Endodermal cell (in vitro differentiated cells): ENCODE measurements at regions not wholly inside any gene's neighbourhood (a gene's known extent, or its start where the extent isn't known, plus 50 kb on each side); places are given as distances from the start of the nearest gene placed in this dataset.

Experiments used
- DNase-seq: peaks from one replicate; pipeline ENCODE4 v3.0.0-alpha.2; 2017
- H3K27ac ChIP-seq: 2 replicates; pipeline ENCODE4 v1.5.1; 2013; ENCODE audit warnings: mild to moderate bottlenecking, low read depth, low read length, moderate library complexity
- H3K27me3 ChIP-seq: 2 replicates; pipeline ENCODE4 v1.6.1; 2013; ENCODE audit warnings: mild to moderate bottlenecking, low read length, moderate library complexity; ENCODE audit not compliant: insufficient read depth, control insufficient read depth, poor library complexity, severe bottlenecking
- H3K36me3 ChIP-seq: 2 replicates; pipeline ENCODE4 v1.7.0; 2013; ENCODE audit warnings: mild to moderate bottlenecking, low read length, moderate library complexity; ENCODE audit not compliant: control insufficient read depth, insufficient read depth
- H3K4me1 ChIP-seq: one replicate; pipeline ENCODE4 v1.7.0; 2013; ENCODE audit warnings: low read length; ENCODE audit not compliant: control insufficient read depth, insufficient read depth
- H3K4me3 ChIP-seq: 2 replicates; pipeline ENCODE4 v1.5.1; 2013; ENCODE audit warnings: mild to moderate bottlenecking, low read length, moderate library complexity
- H3K9ac ChIP-seq: 2 replicates; pipeline ENCODE4 v1.6.1; 2013; ENCODE audit warnings: mild to moderate bottlenecking, low read length, moderate library complexity; ENCODE audit not compliant: poor library complexity, severe bottlenecking; ENCODE audit errors: extremely low read depth
- H3K9me3 ChIP-seq: 2 replicates; pipeline ENCODE4 v1.6.1; 2013; ENCODE audit warnings: mild to moderate bottlenecking, low read length, moderate library complexity; ENCODE audit not compliant: control insufficient read depth
- H3K27ac Mint-ChIP-seq: 2 replicates; pipeline ENCODE4 v1.8.0; 2020; ENCODE audit warnings: mixed read lengths
- H3K27me3 Mint-ChIP-seq: 2 replicates; pipeline ENCODE4 v1.8.0; 2021; ENCODE audit warnings: mild to moderate bottlenecking, mixed read lengths; ENCODE audit not compliant: insufficient read depth
- H3K36me3 Mint-ChIP-seq: 2 replicates; pipeline ENCODE4 v1.8.0; 2020; ENCODE audit warnings: low read depth, mixed read lengths
- H3K4me1 Mint-ChIP-seq: 2 replicates; pipeline ENCODE4 v1.8.0; 2020; ENCODE audit warnings: mixed read lengths
- H3K4me3 Mint-ChIP-seq: 2 replicates; pipeline ENCODE4 v1.8.0; 2020; ENCODE audit warnings: mild to moderate bottlenecking, moderate library complexity, mixed read lengths
- H3K9me3 Mint-ChIP-seq: 2 replicates; pipeline ENCODE4 v1.8.0; 2020; ENCODE audit warnings: mild to moderate bottlenecking, mixed read lengths
- WGBS, 2 experiments: methylation state at CpG; one replicate each; pipeline versions ENCODE4 v1.1.5 to v1.1.7; 2013; ENCODE audit warnings: missing lambda C conversion rate in 2 of 2, mixed read lengths in 1 of 2; ENCODE audit not compliant: insufficient coverage in 1 of 2, insufficient read length in 1 of 2; 5-methylcytosine and 5-hydroxymethylcytosine counted together
- TF ChIP-seq, protein P1 (sequence below): fragments of 200-600 bp; sonication (generic); conservative IDR thresholded peaks from 2 replicates; pipeline ENCODE4 v1.5.0; 2021; ENCODE audit warnings: antibody characterized with exemption, mild to moderate bottlenecking

DNA sequence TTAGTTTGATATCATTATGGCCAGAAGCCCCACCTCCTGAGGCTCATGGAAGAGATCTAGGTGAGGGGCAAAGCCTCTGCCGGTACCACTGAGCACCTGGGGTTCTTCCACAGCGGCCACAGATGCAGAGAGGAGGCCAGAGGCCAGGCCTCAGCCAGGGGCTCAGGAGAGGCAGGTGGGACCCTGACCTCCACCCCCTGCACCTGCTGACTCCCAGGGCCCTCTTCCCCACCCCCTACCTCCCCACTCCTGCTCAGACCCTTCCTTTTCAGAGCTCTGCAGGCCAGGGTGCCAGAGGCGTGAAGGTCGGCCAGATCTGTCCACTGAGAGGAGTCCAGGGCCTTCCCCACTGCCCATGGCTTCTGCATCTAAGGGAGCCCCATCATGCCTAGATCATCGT is 178.7 kb upstream of the PPP2R2D start:
- WGBS, 2 experiments = 95% methylated on average over 5 of the region's 5 CpGs; no CpG with 5 or more reads in 1 of the 2 experiments
- TF ChIP-seq, protein P1, sequence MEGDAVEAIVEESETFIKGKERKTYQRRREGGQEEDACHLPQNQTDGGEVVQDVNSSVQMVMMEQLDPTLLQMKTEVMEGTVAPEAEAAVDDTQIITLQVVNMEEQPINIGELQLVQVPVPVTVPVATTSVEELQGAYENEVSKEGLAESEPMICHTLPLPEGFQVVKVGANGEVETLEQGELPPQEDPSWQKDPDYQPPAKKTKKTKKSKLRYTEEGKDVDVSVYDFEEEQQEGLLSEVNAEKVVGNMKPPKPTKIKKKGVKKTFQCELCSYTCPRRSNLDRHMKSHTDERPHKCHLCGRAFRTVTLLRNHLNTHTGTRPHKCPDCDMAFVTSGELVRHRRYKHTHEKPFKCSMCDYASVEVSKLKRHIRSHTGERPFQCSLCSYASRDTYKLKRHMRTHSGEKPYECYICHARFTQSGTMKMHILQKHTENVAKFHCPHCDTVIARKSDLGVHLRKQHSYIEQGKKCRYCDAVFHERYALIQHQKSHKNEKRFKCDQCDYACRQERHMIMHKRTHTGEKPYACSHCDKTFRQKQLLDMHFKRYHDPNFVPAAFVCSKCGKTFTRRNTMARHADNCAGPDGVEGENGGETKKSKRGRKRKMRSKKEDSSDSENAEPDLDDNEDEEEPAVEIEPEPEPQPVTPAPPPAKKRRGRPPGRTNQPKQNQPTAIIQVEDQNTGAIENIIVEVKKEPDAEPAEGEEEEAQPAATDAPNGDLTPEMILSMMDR = no peak
- no peak overlapping the region for H3K4me3 ChIP-seq
- Mint-ChIP-seq H3K9me3 (no peaks in the 10 kb centered on the region), H3K4me1 (peaks cover 10% of the 10 kb centered on the region), H3K27ac (no peak overlapping the region), H3K4me3 (no peak overlapping the region), H3K36me3 (no peaks in the 10 kb centered on the region), H3K27me3 (peaks cover 6% of the 10 kb centered on the region)
- H3K36me3 ChIP-seq = no peaks in the 10 kb centered on the region
- H3K9ac ChIP-seq = no peak overlapping the region
- H3K4me1 ChIP-seq = no peaks in the 10 kb centered on the region
- no peaks in the 10 kb centered on the region for H3K27me3 ChIP-seq
- H3K9me3 ChIP-seq = no peaks in the 10 kb centered on the region
- no peak overlapping the region for H3K27ac ChIP-seq
- DNase-seq = no peak

DNA sequence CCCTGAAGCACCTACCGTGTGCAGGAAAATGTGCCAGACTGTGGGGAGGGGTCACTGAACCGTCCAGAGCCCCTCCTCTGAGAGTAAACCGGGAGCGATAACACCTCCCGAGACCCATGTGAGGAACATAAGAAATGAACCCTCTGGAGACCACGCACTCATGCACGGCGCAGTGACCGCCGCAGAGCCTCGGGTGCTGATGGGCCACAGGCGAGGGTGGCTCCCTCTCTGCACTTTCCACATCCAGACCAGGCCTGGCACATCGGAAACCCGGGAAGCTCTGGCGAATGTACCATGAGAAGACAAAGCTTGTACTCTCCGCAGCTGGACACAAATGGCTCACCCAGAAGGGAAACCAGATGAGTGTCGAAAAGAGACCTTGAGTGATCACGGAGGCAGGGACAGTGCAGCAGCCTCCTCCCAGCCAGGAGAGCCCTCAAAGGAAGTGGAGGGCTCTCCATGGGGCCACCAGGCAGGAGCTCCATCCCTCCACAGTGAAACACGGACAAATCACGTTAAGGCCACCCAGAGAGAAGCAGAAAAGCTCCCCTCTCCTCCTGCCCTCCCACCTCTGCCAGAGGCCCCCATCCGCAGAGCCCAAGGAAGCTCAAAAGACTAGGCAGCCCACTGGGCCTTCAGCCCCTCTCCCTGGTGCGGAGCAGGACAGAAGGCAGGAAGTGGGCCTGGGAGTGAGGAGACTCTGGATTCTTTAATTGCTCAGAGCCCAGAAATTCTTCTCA is 178.1 kb upstream of the PPP2R2D start:
- 93% methylated on average over 9 to 22 of the region's 22 CpGs for WGBS, 2 experiments
- Histone ChIP-seq H3K4me1 (no peaks in the 10 kb centered on the region), H3K27me3 (no peaks in the 10 kb centered on the region), H3K36me3 (no peaks in the 10 kb centered on the region), H3K9ac (no peak overlapping the region), H3K9me3 (no peaks in the 10 kb centered on the region), H3K4me3 (no peak overlapping the region), H3K27ac (no peak overlapping the region)
- TF ChIP-seq, protein P1 = no peak
- Mint-ChIP-seq H3K9me3 (no peaks in the 10 kb centered on the region), H3K27ac (no peak overlapping the region), H3K4me3 (no peak overlapping the region), H3K4me1 (peaks cover 10% of the 10 kb centered on the region), H3K27me3 (peaks cover 11% of the 10 kb centered on the region), H3K36me3 (no peaks in the 10 kb centered on the region)
- peak; percentile 38 for DNase-seq

DNA sequence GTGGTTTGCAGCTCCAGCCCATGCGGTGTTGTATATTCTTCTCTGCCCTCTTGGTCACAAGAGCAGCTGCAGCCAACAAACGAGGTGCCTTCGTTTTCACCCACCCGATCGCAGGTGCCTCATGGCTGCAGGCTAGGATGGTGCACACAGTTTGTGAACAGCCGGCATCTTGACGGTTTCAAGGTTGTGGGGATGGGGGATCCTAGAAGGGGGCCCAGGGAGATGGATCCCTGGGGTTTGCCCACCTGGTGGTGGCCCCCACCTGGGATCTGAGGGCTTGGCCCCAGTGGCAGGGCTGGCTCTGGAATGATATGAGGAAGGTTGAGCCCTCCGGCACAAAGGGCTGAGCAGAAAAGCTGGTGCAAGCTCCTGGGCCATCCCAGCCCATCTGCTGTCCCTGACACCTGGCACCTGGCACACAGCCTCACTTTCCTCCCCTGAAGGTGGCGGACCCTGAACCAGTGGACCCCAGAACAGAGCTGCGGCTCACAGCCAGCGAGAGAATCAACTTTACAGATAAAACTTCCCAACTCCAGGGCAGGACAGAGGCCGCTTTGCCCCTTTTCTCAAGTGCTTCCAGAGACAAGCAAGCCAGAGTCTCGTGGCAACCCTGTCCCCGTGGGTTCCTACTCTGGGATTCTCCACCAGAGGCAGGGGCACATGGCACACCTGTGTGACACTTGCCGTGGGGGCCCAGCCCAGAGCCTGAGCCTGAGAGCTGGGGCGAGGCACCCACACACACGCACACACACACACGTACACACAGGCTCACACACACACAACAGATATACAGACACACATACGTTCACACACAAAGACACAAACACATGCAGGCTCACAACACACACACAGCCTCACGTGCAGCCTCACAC is 177.3 kb upstream of the PPP2R2D start:
- Histone ChIP-seq H3K9me3 (no peaks in the 10 kb centered on the region), H3K36me3 (no peaks in the 10 kb centered on the region), H3K4me3 (no peak overlapping the region), H3K4me1 (no peaks in the 10 kb centered on the region), H3K27me3 (no peaks in the 10 kb centered on the region), H3K27ac (no peak overlapping the region), H3K9ac (no peak overlapping the region)
- H3K9me3 Mint-ChIP-seq = no peaks in the 10 kb centered on the region
- H3K36me3 Mint-ChIP-seq = no peaks in the 10 kb centered on the region
- peaks cover 11% of the 10 kb centered on the region for H3K27me3 Mint-ChIP-seq
- peak; percentile 37 for DNase-seq
- TF ChIP-seq, protein P1 = no peak
- H3K27ac Mint-ChIP-seq = no peak overlapping the region
- H3K4me3 Mint-ChIP-seq = no peak overlapping the region
- 92 to 94% methylated on average over 4 to 20 of the region's 20 CpGs for WGBS, 2 experiments
- H3K4me1 Mint-ChIP-seq = peaks cover 10% of the 10 kb centered on the region
